ENCODE measurements at regions not wholly inside any gene's neighbourhood (a gene's known extent, or its start where the extent isn't known, plus 50 kb on each side); places are given as distances from the start of the nearest gene placed in this dataset.

GRCh38 chr6:71038711-71039344 is 82.0 kb upstream of the B3GAT2 start:
- no peaks in the 10 kb centered on the region for H3K9me3 Mint-ChIP-seq
- H3K27ac Mint-ChIP-seq (ENCODE audit: low read depth), result no peak overlapping the region
- no peak overlapping the region for H3K4me3 Mint-ChIP-seq
- H3K36me3 Mint-ChIP-seq (ENCODE audit: insufficient read depth), result no peaks in the 10 kb centered on the region
- no peaks in the 10 kb centered on the region for H3K4me1 Mint-ChIP-seq
- no peak for DNase-seq (ENCODE audit: low spot score in 2 of 2)
- H3K27me3 Mint-ChIP-seq, result peaks cover 68% of the 10 kb centered on the region
- ATAC-seq (replicated peaks; ENCODE audit: extremely low read depth, poor library complexity, severe bottlenecking), result no peak

- Mint-ChIP-seq H3K36me3 (ENCODE audit: insufficient read depth) (no peaks in the 10 kb centered on the region), H3K27me3 (peaks cover 71% of the 10 kb centered on the region), H3K27ac (ENCODE audit: low read depth) (no peak overlapping the region), H3K9me3 (no peaks in the 10 kb centered on the region), H3K4me1 (no peaks in the 10 kb centered on the region), H3K4me3 (no peak overlapping the region)
- ATAC-seq (replicated peaks; ENCODE audit: extremely low read depth, poor library complexity, severe bottlenecking), result no peak
- DNase-seq (ENCODE audit: low spot score in 2 of 2), result no peak
These were observed 83.2 kb upstream of the B3GAT2 start for GRCh38 chr6:71040043-71040442.

- Mint-ChIP-seq H3K9me3 (no peaks in the 10 kb centered on the region), H3K4me1 (no peaks in the 10 kb centered on the region), H3K36me3 (ENCODE audit: insufficient read depth) (no peaks in the 10 kb centered on the region), H3K4me3 (no peak overlapping the region), H3K27ac (ENCODE audit: low read depth) (no peak overlapping the region), H3K27me3 (peaks cover 64% of the 10 kb centered on the region)
- ATAC-seq (replicated peaks; ENCODE audit: extremely low read depth, poor library complexity, severe bottlenecking) (no peak), DNase-seq (ENCODE audit: low spot score in 2 of 2) (no peak)
These were observed 84.0 kb upstream of the B3GAT2 start for GRCh38 chr6:71040841-71041240.

GRCh38 chr6:71043902-71044301 is 87.0 kb upstream of the B3GAT2 start:
- Mint-ChIP-seq H3K4me3 (no peak overlapping the region), H3K4me1 (no peaks in the 10 kb centered on the region), H3K27ac (ENCODE audit: low read depth) (no peak overlapping the region), H3K27me3 (peaks cover 47% of the 10 kb centered on the region), H3K9me3 (no peaks in the 10 kb centered on the region), H3K36me3 (ENCODE audit: insufficient read depth) (no peaks in the 10 kb centered on the region)
- no peak for ATAC-seq (replicated peaks; ENCODE audit: extremely low read depth, poor library complexity, severe bottlenecking)
- no peak for DNase-seq (ENCODE audit: low spot score in 2 of 2)

- Mint-ChIP-seq H3K36me3 (ENCODE audit: insufficient read depth) (no peaks in the 10 kb centered on the region), H3K27ac (ENCODE audit: low read depth) (no peak overlapping the region), H3K4me3 (no peak overlapping the region), H3K27me3 (peaks cover 46% of the 10 kb centered on the region), H3K9me3 (no peaks in the 10 kb centered on the region), H3K4me1 (no peaks in the 10 kb centered on the region)
- ATAC-seq (replicated peaks; ENCODE audit: extremely low read depth, poor library complexity, severe bottlenecking), result no peak
- DNase-seq (ENCODE audit: low spot score in 2 of 2), result no peak
These were observed 87.9 kb upstream of the B3GAT2 start for GRCh38 chr6:71044753-71045152.

- ATAC-seq (replicated peaks; ENCODE audit: extremely low read depth, poor library complexity, severe bottlenecking), result no peak
These were observed 88.4 kb upstream of the B3GAT2 start for GRCh38 chr6:71045296-71045695.

GRCh38 chr6:71047417-71047816 is 90.6 kb upstream of the B3GAT2 start:
- no peak for ATAC-seq (replicated peaks; ENCODE audit: extremely low read depth, poor library complexity, severe bottlenecking)

More at GRCh38 chr6:71045296-71045695, 88.4 kb upstream of the B3GAT2 start:
- Mint-ChIP-seq H3K36me3 (ENCODE audit: insufficient read depth) (no peaks in the 10 kb centered on the region), H3K9me3 (no peaks in the 10 kb centered on the region), H3K27me3 (peaks cover 46% of the 10 kb centered on the region), H3K4me1 (no peaks in the 10 kb centered on the region), H3K27ac (ENCODE audit: low read depth) (no peak overlapping the region), H3K4me3 (no peak overlapping the region)
- DNase-seq (ENCODE audit: low spot score in 2 of 2), result no peak

GRCh38 chr6:71048320-71049164 is 91.7 kb upstream of the B3GAT2 start:
- Mint-ChIP-seq H3K27ac (ENCODE audit: low read depth) (no peak overlapping the region), H3K27me3 (peaks cover 40% of the 10 kb centered on the region), H3K4me1 (no peaks in the 10 kb centered on the region), H3K36me3 (ENCODE audit: insufficient read depth) (no peaks in the 10 kb centered on the region), H3K4me3 (no peak overlapping the region), H3K9me3 (no peaks in the 10 kb centered on the region)
- ATAC-seq (replicated peaks; ENCODE audit: extremely low read depth, poor library complexity, severe bottlenecking) (no peak), DNase-seq (ENCODE audit: low spot score in 2 of 2) (no peak)

More at GRCh38 chr6:71047417-71047816, 90.6 kb upstream of the B3GAT2 start:
- Mint-ChIP-seq H3K27me3 (peaks cover 44% of the 10 kb centered on the region), H3K4me3 (no peak overlapping the region), H3K36me3 (ENCODE audit: insufficient read depth) (no peaks in the 10 kb centered on the region), H3K9me3 (no peaks in the 10 kb centered on the region), H3K27ac (ENCODE audit: low read depth) (no peak overlapping the region), H3K4me1 (no peaks in the 10 kb centered on the region)
- no peak for DNase-seq (ENCODE audit: low spot score in 2 of 2)

- H3K9me3 Mint-ChIP-seq, result no peaks in the 10 kb centered on the region
These were observed 92.4 kb upstream of the B3GAT2 start for GRCh38 chr6:71049198-71049770.

GRCh38 chr6:71053475-71053874 is 96.6 kb upstream of the B3GAT2 start:
- Mint-ChIP-seq H3K9me3 (no peaks in the 10 kb centered on the region), H3K36me3 (ENCODE audit: insufficient read depth) (no peaks in the 10 kb centered on the region)

More at GRCh38 chr6:71049198-71049770, 92.4 kb upstream of the B3GAT2 start:
- Mint-ChIP-seq H3K27ac (ENCODE audit: low read depth) (no peak overlapping the region), H3K36me3 (ENCODE audit: insufficient read depth) (no peaks in the 10 kb centered on the region), H3K4me3 (no peak overlapping the region), H3K27me3 (peaks cover 33% of the 10 kb centered on the region), H3K4me1 (no peaks in the 10 kb centered on the region)
- DNase-seq (ENCODE audit: low spot score in 2 of 2), result no peak
- no peak for ATAC-seq (replicated peaks; ENCODE audit: extremely low read depth, poor library complexity, severe bottlenecking)

GRCh38 chr6:71056656-71057055 is 99.8 kb upstream of the B3GAT2 start:
- Mint-ChIP-seq H3K4me1 (no peaks in the 10 kb centered on the region), H3K9me3 (no peaks in the 10 kb centered on the region), H3K27me3 (peaks cover 10% of the 10 kb centered on the region), H3K4me3 (no peak overlapping the region), H3K27ac (ENCODE audit: low read depth) (no peak overlapping the region), H3K36me3 (ENCODE audit: insufficient read depth) (no peaks in the 10 kb centered on the region)
- DNase-seq (ENCODE audit: low spot score in 2 of 2), result no peak
- no peak for ATAC-seq (replicated peaks; ENCODE audit: extremely low read depth, poor library complexity, severe bottlenecking)

More at GRCh38 chr6:71053475-71053874, 96.6 kb upstream of the B3GAT2 start:
- no peaks in the 10 kb centered on the region for H3K4me1 Mint-ChIP-seq
- H3K4me3 Mint-ChIP-seq, result no peak overlapping the region
- DNase-seq (ENCODE audit: low spot score in 2 of 2) (no peak), ATAC-seq (replicated peaks; ENCODE audit: extremely low read depth, poor library complexity, severe bottlenecking) (no peak)
- H3K27ac Mint-ChIP-seq (ENCODE audit: low read depth), result no peak overlapping the region
- peaks cover 20% of the 10 kb centered on the region for H3K27me3 Mint-ChIP-seq

- ATAC-seq (replicated peaks; ENCODE audit: extremely low read depth, poor library complexity, severe bottlenecking) (no peak), DNase-seq (ENCODE audit: low spot score in 2 of 2) (no peak)
- no peaks in the 10 kb centered on the region for H3K36me3 Mint-ChIP-seq (ENCODE audit: insufficient read depth)
- H3K27me3 Mint-ChIP-seq, result no peaks in the 10 kb centered on the region
- no peak overlapping the region for H3K27ac Mint-ChIP-seq (ENCODE audit: low read depth)
- no peak overlapping the region for H3K4me3 Mint-ChIP-seq
- H3K9me3 Mint-ChIP-seq, result no peaks in the 10 kb centered on the region
- no peaks in the 10 kb centered on the region for H3K4me1 Mint-ChIP-seq
These were observed 109.3 kb upstream of the B3GAT2 start for GRCh38 chr6:71066153-71066552.

GRCh38 chr6:71067816-71068215 is 111.0 kb upstream of the B3GAT2 start:
- no peak overlapping the region for H3K4me3 Mint-ChIP-seq

More at GRCh38 chr6:71067816-71068215, 111.0 kb upstream of the B3GAT2 start:
- Mint-ChIP-seq H3K27me3 (no peaks in the 10 kb centered on the region), H3K9me3 (no peaks in the 10 kb centered on the region), H3K4me1 (no peaks in the 10 kb centered on the region), H3K36me3 (ENCODE audit: insufficient read depth) (no peaks in the 10 kb centered on the region), H3K27ac (ENCODE audit: low read depth) (no peak overlapping the region)
- ATAC-seq (replicated peaks; ENCODE audit: extremely low read depth, poor library complexity, severe bottlenecking) (no peak), DNase-seq (ENCODE audit: low spot score in 2 of 2) (no peak)
